ENCODE measurements at regions not wholly inside any gene's neighbourhood (a gene's known extent, or its start where the extent isn't known, plus 50 kb on each side); places are given as distances from the start of the nearest gene placed in this dataset.

DNA sequence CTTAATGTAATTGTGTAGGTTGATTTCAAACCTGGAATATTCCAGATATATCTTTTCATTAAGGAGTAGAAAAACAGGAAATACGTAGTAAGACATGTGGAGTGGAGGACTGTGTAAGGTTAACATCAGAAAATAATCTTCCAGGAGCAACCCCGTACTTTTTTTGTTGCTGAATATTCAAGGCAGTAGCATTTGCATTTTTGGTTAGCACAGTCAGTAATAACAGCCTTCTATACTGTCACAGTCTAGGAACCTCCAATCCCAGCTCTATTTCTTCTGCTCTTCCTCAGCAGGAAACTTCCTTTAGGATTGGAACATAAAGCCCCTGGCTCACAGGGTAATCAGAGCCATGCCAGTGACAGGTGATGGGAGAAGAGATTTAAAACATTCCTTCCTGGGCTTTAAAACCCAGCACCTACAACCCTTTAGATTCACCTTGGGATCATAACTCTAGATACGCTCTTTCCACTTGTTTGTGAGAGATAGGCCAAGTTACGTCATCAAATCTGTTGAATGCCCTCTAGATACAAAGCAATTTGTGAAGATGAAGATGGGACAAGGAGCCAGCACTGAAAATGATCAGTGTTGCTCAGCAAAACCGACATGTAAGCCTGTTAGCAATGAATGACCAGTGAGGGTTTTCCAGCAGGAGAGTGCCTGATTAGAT lies 248.5 kb upstream of the NPY start:
- Mint-ChIP-seq H3K27ac (no peak overlapping the region), H3K27me3 (ENCODE audit: insufficient read depth) (no peaks in the 10 kb centered on the region; the same call in 1 of the 2 replicates), H3K36me3 (ENCODE audit: low read depth) (no peaks in the 10 kb centered on the region), H3K4me3 (no peak overlapping the region), H3K9me3 (0 out of 2 replicates have a peak, but pooled peaks cover 5% of the 10 kb centered on the region), H3K4me1 (ENCODE audit: low read depth) (no peaks in the 10 kb centered on the region)
- TF ChIP-seq, protein P1, sequence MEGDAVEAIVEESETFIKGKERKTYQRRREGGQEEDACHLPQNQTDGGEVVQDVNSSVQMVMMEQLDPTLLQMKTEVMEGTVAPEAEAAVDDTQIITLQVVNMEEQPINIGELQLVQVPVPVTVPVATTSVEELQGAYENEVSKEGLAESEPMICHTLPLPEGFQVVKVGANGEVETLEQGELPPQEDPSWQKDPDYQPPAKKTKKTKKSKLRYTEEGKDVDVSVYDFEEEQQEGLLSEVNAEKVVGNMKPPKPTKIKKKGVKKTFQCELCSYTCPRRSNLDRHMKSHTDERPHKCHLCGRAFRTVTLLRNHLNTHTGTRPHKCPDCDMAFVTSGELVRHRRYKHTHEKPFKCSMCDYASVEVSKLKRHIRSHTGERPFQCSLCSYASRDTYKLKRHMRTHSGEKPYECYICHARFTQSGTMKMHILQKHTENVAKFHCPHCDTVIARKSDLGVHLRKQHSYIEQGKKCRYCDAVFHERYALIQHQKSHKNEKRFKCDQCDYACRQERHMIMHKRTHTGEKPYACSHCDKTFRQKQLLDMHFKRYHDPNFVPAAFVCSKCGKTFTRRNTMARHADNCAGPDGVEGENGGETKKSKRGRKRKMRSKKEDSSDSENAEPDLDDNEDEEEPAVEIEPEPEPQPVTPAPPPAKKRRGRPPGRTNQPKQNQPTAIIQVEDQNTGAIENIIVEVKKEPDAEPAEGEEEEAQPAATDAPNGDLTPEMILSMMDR (IDR thresholded peaks at IDR 0.05), result no peak
- DNase-seq, result no peak

DNA sequence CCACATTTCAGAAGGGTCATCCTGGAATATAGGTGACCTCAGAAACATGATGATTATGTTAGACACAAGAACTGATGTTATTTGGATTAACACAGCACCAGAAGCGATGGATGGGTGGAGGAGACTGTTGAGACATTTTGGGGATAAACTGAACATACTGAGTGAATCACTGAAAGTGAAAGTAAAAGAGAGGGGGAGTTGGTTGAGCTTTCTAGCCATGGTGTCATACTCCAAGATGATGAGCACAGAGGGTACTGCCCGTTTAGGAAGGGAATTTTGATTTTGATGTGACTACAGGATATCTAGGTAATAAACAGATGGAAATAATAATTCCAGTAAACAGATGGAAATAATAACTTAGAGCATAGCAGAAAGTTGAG lies 248.0 kb upstream of the NPY start:
- Mint-ChIP-seq H3K4me3 (no peak overlapping the region), H3K27ac (no peak overlapping the region), H3K27me3 (ENCODE audit: insufficient read depth) (no peaks in the 10 kb centered on the region; the same call in 1 of the 2 replicates), H3K36me3 (ENCODE audit: low read depth) (no peaks in the 10 kb centered on the region), H3K4me1 (ENCODE audit: low read depth) (no peaks in the 10 kb centered on the region), H3K9me3 (0 out of 2 replicates have a peak, but pooled peaks cover 5% of the 10 kb centered on the region)
- TF ChIP-seq, protein P1 (IDR thresholded peaks at IDR 0.05), result no peak
- DNase-seq, result no peak

GRCh38 chr7:24038993-24039392 lies 245.0 kb upstream of the NPY start:
- no peaks in the 10 kb centered on the region for H3K4me1 Mint-ChIP-seq (ENCODE audit: low read depth)
- H3K27me3 Mint-ChIP-seq (ENCODE audit: insufficient read depth), result no peaks in the 10 kb centered on the region; the same call in 1 of the 2 replicates
- no peak overlapping the region for H3K27ac Mint-ChIP-seq
- no peak overlapping the region for H3K4me3 Mint-ChIP-seq
- TF ChIP-seq, protein P1 (IDR thresholded peaks at IDR 0.05), result no peak
- no peaks in the 10 kb centered on the region for H3K36me3 Mint-ChIP-seq (ENCODE audit: low read depth)
- no peak for DNase-seq
- peaks cover 5% of the 10 kb centered on the region; the same call in 1 of the 2 replicates for H3K9me3 Mint-ChIP-seq

DNA sequence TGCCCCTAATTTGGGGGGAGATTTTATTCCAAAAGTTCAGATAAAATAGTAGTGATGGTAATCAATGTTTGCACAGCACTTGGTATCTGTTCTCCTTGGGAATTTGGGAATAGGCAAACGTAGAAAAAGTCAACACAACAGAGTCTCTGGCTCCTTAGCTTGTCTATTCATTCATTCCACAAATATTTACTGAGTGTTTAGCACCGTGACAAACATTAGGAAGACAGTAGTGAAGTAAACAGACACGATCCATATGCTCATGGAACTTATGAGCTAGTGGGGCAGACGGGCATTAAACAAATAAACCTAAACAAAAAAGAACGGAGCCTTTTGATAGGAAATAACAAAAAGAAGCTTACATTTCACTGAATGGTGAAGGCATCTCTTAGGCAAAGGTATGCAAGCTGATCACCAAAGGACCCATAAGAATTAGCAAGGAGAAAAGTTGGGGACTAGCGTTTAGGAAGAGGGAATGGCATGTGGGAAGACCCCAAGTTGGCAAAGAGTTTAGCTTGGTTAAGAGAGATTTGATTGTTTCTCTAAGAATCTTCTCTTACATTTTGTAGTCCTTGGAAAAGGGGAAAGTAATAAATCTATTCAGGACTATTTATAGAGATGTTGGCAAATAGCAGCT lies 243.9 kb upstream of the NPY start:
- H3K4me3 Mint-ChIP-seq, result no peak overlapping the region
- no peak overlapping the region for H3K27ac Mint-ChIP-seq
- no peaks in the 10 kb centered on the region for H3K36me3 Mint-ChIP-seq (ENCODE audit: low read depth)
- H3K27me3 Mint-ChIP-seq (ENCODE audit: insufficient read depth), result no peaks in the 10 kb centered on the region
- TF ChIP-seq, protein P1 (IDR thresholded peaks at IDR 0.05), result no peak
- no peak for DNase-seq
- no peaks in the 10 kb centered on the region for H3K4me1 Mint-ChIP-seq (ENCODE audit: low read depth)
- peaks cover 12% of the 10 kb centered on the region for H3K9me3 Mint-ChIP-seq

- Mint-ChIP-seq H3K27me3 (ENCODE audit: insufficient read depth) (no peaks in the 10 kb centered on the region; the same call in 1 of the 2 replicates), H3K4me1 (ENCODE audit: low read depth) (no peaks in the 10 kb centered on the region), H3K4me3 (no peak overlapping the region), H3K9me3 (peaks cover 8% of the 10 kb centered on the region), H3K27ac (no peak overlapping the region), H3K36me3 (ENCODE audit: low read depth) (no peaks in the 10 kb centered on the region)
- no peak for DNase-seq
- TF ChIP-seq, protein P1 (IDR thresholded peaks at IDR 0.05), result no peak
These were observed 242.0 kb upstream of the NPY start for GRCh38 chr7:24042028-24042427.
